ENCODE measurements at regions not wholly inside any gene's neighbourhood (a gene's known extent, or its start where the extent isn't known, plus 50 kb on each side); places are given as distances from the start of the nearest gene placed in this dataset.

DNA sequence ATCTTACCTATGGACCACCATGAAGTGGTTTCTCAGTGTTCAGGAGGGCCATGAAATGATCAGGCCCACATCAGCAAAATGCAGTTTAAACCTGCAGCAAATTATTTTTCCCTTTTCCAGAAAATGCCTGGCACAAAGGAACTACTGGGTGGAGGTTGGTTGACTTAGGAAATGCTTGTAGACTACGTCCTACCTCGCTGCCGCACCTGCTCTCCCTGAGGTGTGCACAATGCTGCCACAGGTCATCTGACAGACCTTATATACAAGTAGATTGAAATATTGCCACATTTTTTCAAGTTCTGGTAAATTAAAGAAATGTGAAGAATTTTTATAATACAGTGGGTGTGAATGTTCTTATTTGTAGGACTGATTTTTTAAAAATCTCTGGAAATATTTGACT, 166.7 kb upstream of the PDE4B start:
- TF ChIP-seq, protein P1, sequence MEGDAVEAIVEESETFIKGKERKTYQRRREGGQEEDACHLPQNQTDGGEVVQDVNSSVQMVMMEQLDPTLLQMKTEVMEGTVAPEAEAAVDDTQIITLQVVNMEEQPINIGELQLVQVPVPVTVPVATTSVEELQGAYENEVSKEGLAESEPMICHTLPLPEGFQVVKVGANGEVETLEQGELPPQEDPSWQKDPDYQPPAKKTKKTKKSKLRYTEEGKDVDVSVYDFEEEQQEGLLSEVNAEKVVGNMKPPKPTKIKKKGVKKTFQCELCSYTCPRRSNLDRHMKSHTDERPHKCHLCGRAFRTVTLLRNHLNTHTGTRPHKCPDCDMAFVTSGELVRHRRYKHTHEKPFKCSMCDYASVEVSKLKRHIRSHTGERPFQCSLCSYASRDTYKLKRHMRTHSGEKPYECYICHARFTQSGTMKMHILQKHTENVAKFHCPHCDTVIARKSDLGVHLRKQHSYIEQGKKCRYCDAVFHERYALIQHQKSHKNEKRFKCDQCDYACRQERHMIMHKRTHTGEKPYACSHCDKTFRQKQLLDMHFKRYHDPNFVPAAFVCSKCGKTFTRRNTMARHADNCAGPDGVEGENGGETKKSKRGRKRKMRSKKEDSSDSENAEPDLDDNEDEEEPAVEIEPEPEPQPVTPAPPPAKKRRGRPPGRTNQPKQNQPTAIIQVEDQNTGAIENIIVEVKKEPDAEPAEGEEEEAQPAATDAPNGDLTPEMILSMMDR (IDR thresholded peaks at IDR 0.05; ENCODE audit: low read length) = no peak
- TF ChIP-seq EZH2 (IDR thresholded peaks at IDR 0.05; ENCODE audit: borderline replicate concordance, low read length) = no peak
